CD14-positive monocyte (primary cell): ENCODE measurements at regions not wholly inside any gene's neighbourhood (a gene's known extent, or its start where the extent isn't known, plus 50 kb on each side); places are given as distances from the start of the nearest gene placed in this dataset.

ENCODE experiments used
- DNase-seq, 3 donors: peaks; one replicate each; pipeline ENCODE4 v3.0.0-alpha.2; 2011 to 2022
- H2AFZ ChIP-seq: 2 replicates; pipeline ENCODE4 v1.6.0; 2012; ENCODE audit warnings: mild to moderate bottlenecking, low read depth, low read length, inconsistent platforms; ENCODE audit not compliant: insufficient read depth, poor library complexity, severe bottlenecking
- H3K27ac ChIP-seq, 2 donors: 1 replicate in 1 of 2; 2 replicates in 1 of 2; pipeline ENCODE4 v1.5.1; 2012 to 2013; ENCODE audit warnings: low read length in 2 of 2, control low read depth in 1 of 2, inconsistent platforms in 1 of 2, low read depth in 1 of 2, mild to moderate bottlenecking in 1 of 2
- H3K27me3 ChIP-seq, 2 donors: one replicate each; pipeline versions ENCODE4 v1.6.0 to v1.6.1; 2011 to 2013; ENCODE audit warnings: low read length in 2 of 2; ENCODE audit not compliant: control insufficient read depth in 2 of 2, insufficient read depth in 2 of 2
- H3K36me3 ChIP-seq, 2 donors: replicated peaks in 1 of 2; 1 replicate in 1 of 2; 2 replicates in 1 of 2; pipeline versions ENCODE4 v1.5.1 to v1.6.1; 2012 to 2013; ENCODE audit warnings: low read length in 2 of 2, control low read depth in 1 of 2, inconsistent platforms in 1 of 2, mild to moderate bottlenecking in 1 of 2; ENCODE audit not compliant: insufficient read depth in 2 of 2, control insufficient read depth in 1 of 2
- H3K4me1 ChIP-seq, 2 donors: 1 replicate in 1 of 2; 2 replicates in 1 of 2; pipeline versions ENCODE4 v1.5.1 to v1.6.1; 2012 to 2013; ENCODE audit warnings: low read length in 2 of 2, control low read depth in 1 of 2, inconsistent platforms in 1 of 2, mild to moderate bottlenecking in 1 of 2, moderate library complexity in 1 of 2; ENCODE audit not compliant: insufficient read depth in 2 of 2, control insufficient read depth in 1 of 2
- H3K4me2 ChIP-seq: replicated peaks from 2 replicates; pipeline ENCODE3; 2012; ENCODE audit warnings: low read length, moderate library complexity, mild to moderate bottlenecking; ENCODE audit not compliant: poor library complexity, severe bottlenecking; ENCODE audit errors: extremely low read depth
- H3K4me3 ChIP-seq, 3 experiments: fragments of 200-600 bp in 1 of 3; sonication (generic) in 1 of 3; replicated peaks in 1 of 3; 1 replicate in 2 of 3; 2 replicates in 1 of 3; pipeline ENCODE4 v1.5.1; 2011 to 2013; ENCODE audit warnings: low read length in 3 of 3, mild to moderate bottlenecking in 3 of 3, control low read depth in 2 of 3, low read depth in 2 of 3, inconsistent platforms in 1 of 3, moderate library complexity in 1 of 3
- H3K79me2 ChIP-seq: 2 replicates; pipeline ENCODE4 v1.6.0; 2012; ENCODE audit warnings: mild to moderate bottlenecking, control low read depth, inconsistent platforms, low read length, moderate library complexity; ENCODE audit not compliant: insufficient read depth
- H3K9ac ChIP-seq: 2 replicates; pipeline ENCODE4 v1.6.0; 2017; ENCODE audit warnings: low read length, mild to moderate bottlenecking; ENCODE audit not compliant: insufficient read depth, poor library complexity, severe bottlenecking
- H3K9me3 ChIP-seq, 2 donors: replicated peaks in 1 of 2; 1 replicate in 1 of 2; 2 replicates in 1 of 2; pipeline versions ENCODE4 v1.5.1 to v1.6.1; 2012 to 2013; ENCODE audit warnings: low read length in 2 of 2, control low read depth in 1 of 2; ENCODE audit not compliant: control insufficient read depth in 1 of 2, insufficient read depth in 1 of 2
- H4K20me1 ChIP-seq: 2 replicates; pipeline ENCODE4 v1.6.0; 2012; ENCODE audit warnings: mild to moderate bottlenecking, low read length, control low read depth, moderate library complexity; ENCODE audit not compliant: insufficient read depth
- H3K27ac Mint-ChIP-seq, 7 donors: one replicate each; pipeline ENCODE4 v1.8.0; 2020; ENCODE audit warnings: mild to moderate bottlenecking in 7 of 7, mixed read lengths in 7 of 7, moderate library complexity in 6 of 7, inconsistent platforms in 2 of 7
- H3K27me3 Mint-ChIP-seq, 3 donors: one replicate each; pipeline ENCODE4 v1.8.0; 2021 to 2022; ENCODE audit warnings: low read depth in 3 of 3, mild to moderate bottlenecking in 3 of 3, mixed read lengths in 3 of 3, moderate library complexity in 3 of 3, inconsistent platforms in 1 of 3
- H3K36me3 Mint-ChIP-seq, 2 donors: one replicate each; pipeline ENCODE4 v1.8.0; 2020; ENCODE audit warnings: mixed read lengths in 2 of 2, inconsistent platforms in 1 of 2, mild to moderate bottlenecking in 1 of 2
- H3K4me1 Mint-ChIP-seq: one replicate; pipeline ENCODE4 v1.8.0; 2020; ENCODE audit warnings: mild to moderate bottlenecking, mixed read lengths
- H3K4me3 Mint-ChIP-seq, 2 donors: one replicate each; pipeline ENCODE4 v1.8.0; 2020; ENCODE audit warnings: mild to moderate bottlenecking in 2 of 2, mixed read lengths in 2 of 2, moderate library complexity in 1 of 2
- H3K9me3 Mint-ChIP-seq, 7 donors: one replicate each; pipeline ENCODE4 v1.8.0; 2020 to 2022; ENCODE audit warnings: mixed read lengths in 7 of 7, mild to moderate bottlenecking in 6 of 7, moderate library complexity in 6 of 7, inconsistent platforms in 2 of 7
- CTCF ChIP-seq: fragments of 200-600 bp; IDR thresholded peaks from one replicate; pipeline ENCODE4 v1.8.0; 2022; ENCODE audit warnings: antibody characterized with exemption, mild to moderate bottlenecking
- WGBS: methylation state at CpG from one replicate; pipeline ENCODE4 v1.1.5; 2013; ENCODE audit warnings: missing lambda C conversion rate; ENCODE audit not compliant: insufficient coverage; 5-methylcytosine and 5-hydroxymethylcytosine counted together
- intact Hi-C, 2 donors: fragments of 100-400 bp; cut with micrococcal nuclease; formaldehyde crosslinking; loops; one replicate each; pipeline versions ENCODE4 v1.15.0 to v1.15.1; 2023

- Mint-ChIP-seq H3K9me3 (peaks cover 0 to 2% (median 0%) of the 10 kb centered on the region in 7 donors), H3K27me3 (peaks cover 0 to 3% (median 2%) of the 10 kb centered on the region in 3 donors), H3K4me1 (peaks cover 4% of the 10 kb centered on the region), H3K36me3 (no peaks in the 10 kb centered on the region), H3K27ac (no peak overlapping the region), H3K4me3 (no peak overlapping the region)
- no peak for TF ChIP-seq CTCF
- intact Hi-C loops = no loop called here
- H3K9me3 ChIP-seq = no peaks in the 10 kb centered on the region
- H3K36me3 ChIP-seq = no peaks in the 10 kb centered on the region
- no peak overlapping the region for H3K4me2 ChIP-seq
- 97% methylated on average over 3 of the region's 5 CpGs for WGBS
- no peak overlapping the region for H3K27ac ChIP-seq
- H2AFZ ChIP-seq = no peak overlapping the region
- H3K27me3 ChIP-seq = no peaks in the 10 kb centered on the region
- no peaks in the 10 kb centered on the region for H3K79me2 ChIP-seq
- no peaks in the 10 kb centered on the region for H4K20me1 ChIP-seq
- DNase-seq = no peak
- H3K4me3 ChIP-seq = no peak overlapping the region
- no peaks in the 10 kb centered on the region for H3K4me1 ChIP-seq
- H3K9ac ChIP-seq = no peak overlapping the region
Measured at GRCh38 chr11:62055970-62056369, 67.8 kb upstream of the INCENP start.

- H3K4me3 Mint-ChIP-seq = no peak overlapping the region
- peaks cover 0 to 2% (median 0%) of the 10 kb centered on the region in 7 donors for H3K9me3 Mint-ChIP-seq
- Histone ChIP-seq H3K36me3 (no peaks in the 10 kb centered on the region), H2AFZ (no peak overlapping the region), H4K20me1 (no peaks in the 10 kb centered on the region), H3K27me3 (no peaks in the 10 kb centered on the region), H3K9me3 (no peaks in the 10 kb centered on the region), H3K4me1 (no peaks in the 10 kb centered on the region), H3K79me2 (no peaks in the 10 kb centered on the region), H3K4me2 (no peak overlapping the region), H3K9ac (no peak overlapping the region), H3K27ac (no peak overlapping the region), H3K4me3 (no peak overlapping the region)
- no peak overlapping the region for H3K27ac Mint-ChIP-seq
- DNase-seq = peak; percentile 53 to 72 (median 69)
- H3K36me3 Mint-ChIP-seq = no peaks in the 10 kb centered on the region
- H3K27me3 Mint-ChIP-seq = peaks cover 0 to 3% (median 2%) of the 10 kb centered on the region in 3 donors
- intact Hi-C loops = no loop called here
- peaks cover 4% of the 10 kb centered on the region for H3K4me1 Mint-ChIP-seq
- TF ChIP-seq CTCF = peak; percentile 47
- WGBS = 74% methylated on average over 7 of the region's 8 CpGs
Measured at GRCh38 chr11:62054484-62055121, 69.2 kb upstream of the INCENP start.
